Calu3 (cell line): ENCODE measurements at regions not wholly inside any gene's neighbourhood (a gene's known extent, or its start where the extent isn't known, plus 50 kb on each side); places are given as distances from the start of the nearest gene placed in this dataset.

Experiments used
- BruUV-seq: library from RNA; stranded (reverse); fragments of 400-500 nt; replicated peaks from 2 replicates; lab custom pipeline; 2021; lab: Mats Ljungman, UMichigan
- CTCF ChIA-PET: fragments of 300-600 bp; sonication (Branson Sonifier 250); formaldehyde crosslinking; loops from one replicate; lab custom pipeline; 2022; ENCODE audit warnings: antibody characterized with exemption; lab: Charles Lee
- DNase-seq: peaks from one replicate; pipeline ENCODE4 v3.0.0; 2022
- H3K27ac Mint-ChIP-seq: one replicate; pipeline ENCODE4 v1.8.0; 2022; ENCODE audit warnings: mixed read lengths; ENCODE audit not compliant: unreplicated experiment
- H3K27me3 Mint-ChIP-seq: one replicate; pipeline ENCODE4 v1.8.0; 2022; ENCODE audit warnings: mixed read lengths; ENCODE audit not compliant: unreplicated experiment
- H3K36me3 Mint-ChIP-seq: one replicate; pipeline ENCODE4 v1.8.0; 2022; ENCODE audit warnings: mild to moderate bottlenecking, moderate library complexity, mixed read lengths; ENCODE audit not compliant: insufficient read depth, unreplicated experiment
- H3K4me1 Mint-ChIP-seq: one replicate; pipeline ENCODE4 v1.8.0; 2022; ENCODE audit warnings: mild to moderate bottlenecking, low read depth, mixed read lengths; ENCODE audit not compliant: unreplicated experiment
- H3K4me3 Mint-ChIP-seq: one replicate; pipeline ENCODE4 v1.8.0; 2022; ENCODE audit warnings: mild to moderate bottlenecking, low read depth, moderate library complexity, mixed read lengths; ENCODE audit not compliant: unreplicated experiment
- H3K9me3 Mint-ChIP-seq: one replicate; pipeline ENCODE4 v1.8.0; 2022; ENCODE audit warnings: low read depth, mixed read lengths; ENCODE audit not compliant: unreplicated experiment
- CTCF ChIP-seq: fragments of 200-600 bp; IDR thresholded peaks from one replicate; pipeline ENCODE4 v1.8.0; 2022; ENCODE audit warnings: antibody characterized with exemption; ENCODE audit not compliant: unreplicated experiment
- intact Hi-C: fragments of 100-400 bp; cut with micrococcal nuclease; formaldehyde crosslinking; loops from one replicate; pipeline ENCODE4 v1.10.0; 2022; ENCODE audit not compliant: unreplicated experiment

DNA sequence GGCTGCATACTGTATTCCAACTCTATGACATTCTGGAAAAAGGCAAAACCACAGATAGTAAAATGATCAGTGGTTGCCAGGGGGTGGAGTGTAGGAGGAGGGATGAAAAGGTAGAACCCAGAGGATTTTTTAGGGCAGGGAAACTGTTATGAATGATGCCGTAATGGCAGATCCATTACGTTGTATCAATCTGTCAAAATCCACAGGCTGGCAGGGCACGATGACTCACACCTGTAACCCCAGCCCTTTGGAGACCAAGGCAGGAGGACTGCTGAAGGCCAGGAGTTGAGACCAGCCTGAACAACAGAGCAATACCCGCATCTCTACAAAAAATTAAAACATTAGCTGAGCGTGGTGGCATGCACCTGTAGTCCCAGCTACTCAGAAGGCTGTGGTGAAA, 91.8 kb downstream of the RMI2 start:
- TF ChIP-seq CTCF, result no peak
- CTCF ChIA-PET, result no interaction called here
- intact Hi-C loops, result no loop called here

GRCh38 chr16:11439790-11440656, 94.8 kb downstream of the RMI2 start:
- no peak for TF ChIP-seq CTCF
- no TSS peak for BruUV-seq
- Mint-ChIP-seq H3K36me3 (no peaks in the 10 kb centered on the region), H3K27me3 (no peaks in the 10 kb centered on the region), H3K27ac (no peak overlapping the region), H3K9me3 (no peaks in the 10 kb centered on the region), H3K4me1 (no peaks in the 10 kb centered on the region), H3K4me3 (no peak overlapping the region)
- intact Hi-C loops, result no loop called here
- CTCF ChIA-PET, result no interaction called here
- no peak for DNase-seq

More for the DNA sequence above, 91.8 kb downstream of the RMI2 start:
- DNase-seq, result no peak
- H3K4me1 Mint-ChIP-seq, result no peaks in the 10 kb centered on the region
- no peak overlapping the region for H3K4me3 Mint-ChIP-seq
- no TSS peak for BruUV-seq
- H3K27ac Mint-ChIP-seq, result no peak overlapping the region
- H3K36me3 Mint-ChIP-seq, result no peaks in the 10 kb centered on the region
- no peaks in the 10 kb centered on the region for H3K27me3 Mint-ChIP-seq
- H3K9me3 Mint-ChIP-seq, result no peaks in the 10 kb centered on the region

DNA sequence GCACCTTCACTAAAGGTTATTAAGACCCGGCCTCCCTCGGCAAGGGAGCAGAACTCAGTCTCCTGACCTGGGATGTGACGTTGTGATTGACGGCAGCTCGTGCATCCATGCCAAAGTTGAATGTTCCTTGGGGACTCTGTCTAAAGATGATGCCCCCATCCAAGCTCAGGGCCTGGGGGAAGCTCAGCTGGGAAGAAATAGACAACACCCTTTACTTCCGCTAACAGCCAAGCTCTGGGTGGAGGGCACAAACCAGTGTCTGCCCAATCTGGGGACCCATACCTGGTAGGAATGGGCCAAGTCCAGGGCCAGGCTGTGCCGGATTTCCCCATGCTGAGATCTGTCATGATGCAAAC, 95.4 kb downstream of the RMI2 start:
- TF ChIP-seq CTCF, result no peak
- Mint-ChIP-seq H3K4me3 (no peak overlapping the region), H3K4me1 (no peaks in the 10 kb centered on the region), H3K27ac (no peak overlapping the region), H3K36me3 (no peaks in the 10 kb centered on the region), H3K27me3 (no peaks in the 10 kb centered on the region), H3K9me3 (no peaks in the 10 kb centered on the region)
- intact Hi-C loops, result no loop called here
- no peak for DNase-seq
- CTCF ChIA-PET, result interaction anchor here (0.5 kb wide), 1 partner anchor 15 kb away, joined by 3 read pairs; no protein-coding TSS in a partner anchor
- no TSS peak for BruUV-seq

DNA sequence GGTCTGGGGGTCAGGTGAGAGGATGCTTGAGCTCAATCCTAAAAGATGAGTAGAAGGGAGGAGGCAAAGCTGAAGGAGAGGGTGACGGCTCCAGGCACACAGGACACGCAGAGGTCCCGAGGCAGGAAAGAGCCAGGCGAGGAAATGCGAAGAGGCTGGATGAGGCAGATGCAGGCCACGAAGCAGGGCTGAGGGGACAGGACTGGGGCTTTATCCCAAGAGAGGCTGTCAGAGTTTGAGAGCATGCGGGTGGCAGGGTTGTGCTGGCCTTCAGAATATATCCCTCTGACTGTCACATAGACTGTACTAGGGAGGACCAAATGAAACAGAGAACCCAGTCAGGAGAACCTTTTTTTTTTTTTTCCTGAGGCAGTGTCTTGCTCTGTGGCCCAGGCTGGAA, 100.2 kb downstream of the RMI2 start:
- H3K9me3 Mint-ChIP-seq, result no peaks in the 10 kb centered on the region
- no TSS peak for BruUV-seq
- no peak for TF ChIP-seq CTCF
- H3K4me1 Mint-ChIP-seq, result no peaks in the 10 kb centered on the region
- DNase-seq, result no peak
- intact Hi-C loops, result no loop called here
- H3K36me3 Mint-ChIP-seq, result no peaks in the 10 kb centered on the region
- no peak overlapping the region for H3K4me3 Mint-ChIP-seq
- CTCF ChIA-PET, result interaction anchor here (0.6 to 1.2 kb wide), 5 partner anchors 13 to 566 kb away, joined by 3 to 4 read pairs (median 3); no protein-coding TSS in a partner anchor
- no peaks in the 10 kb centered on the region for H3K27me3 Mint-ChIP-seq
- H3K27ac Mint-ChIP-seq, result no peak overlapping the region
